SK-N-SH (cell line): ENCODE measurements at regions not wholly inside any gene's neighbourhood (a gene's known extent, or its start where the extent isn't known, plus 50 kb on each side); places are given as distances from the start of the nearest gene placed in this dataset.

Experiments used
- EZH2phosphoT487 ChIP-seq: fragments of 200-600 bp; sonication (generic); IDR thresholded peaks from 2 replicates; pipeline ENCODE4 v1.6.1; 2017; ENCODE audit warnings: low read depth, mixed run types, mild to moderate bottlenecking, antibody characterized with exemption, moderate library complexity, borderline replicate concordance
- RAD21 ChIP-seq: IDR thresholded peaks from 2 replicates; pipeline ENCODE4 v1.6.1; 2012; ENCODE audit warnings: mild to moderate bottlenecking, low read length

- TF ChIP-seq EZH2phosphoT487 (no peak), RAD21 (no peak)
Observed at GRCh38 chr5:155466851-155467250, 453.3 kb downstream of the KIF4B start.
